ENCODE measurements at regions not wholly inside any gene's neighbourhood (a gene's known extent, or its start where the extent isn't known, plus 50 kb on each side); places are given as distances from the start of the nearest gene placed in this dataset.

- dilution Hi-C loops (cut with MboI; ENCODE audit: extremely low pct_ligation_motif_present, low sequenced_read_pairs) = no loop called here
These were observed 1349.2 kb downstream of the DSC3 start for GRCh38 chr18:29693334-29693733.

GRCh38 chr18:29681578-29681977 lies 1361.0 kb downstream of the DSC3 start:
- TF ChIP-seq EZH2 (IDR thresholded peaks at IDR 0.05; ENCODE audit: low read length) (no peak), CTCF (optimal IDR thresholded peaks at IDR 0.05 in 1 of 3, IDR thresholded peaks at IDR 0.05 in 1 of 3, conservative IDR thresholded peaks at IDR 0.05 in 1 of 3; ENCODE audit: extremely low read depth in 1 of 3, insufficient read depth in 2 of 3, low read length in 3 of 3) (no peak)
- H3K27me3 ChIP-seq (ENCODE audit: control insufficient read depth, extremely low read depth, insufficient read depth, low read length) = no peaks in the 10 kb centered on the region
- H3K36me3 ChIP-seq (ENCODE audit: control insufficient read depth in 2 of 2, extremely low read depth in 1 of 2, insufficient read depth in 2 of 2, low read length in 2 of 2) = no peaks in the 10 kb centered on the region
- H2AFZ ChIP-seq (ENCODE audit: control insufficient read depth, low read length) = no peak overlapping the region
- H3K9me1 ChIP-seq (ENCODE audit: control insufficient read depth, extremely low read depth, insufficient read depth, low read length) = no peaks in the 10 kb centered on the region
- no peaks in the 10 kb centered on the region for H3K79me2 ChIP-seq (ENCODE audit: control insufficient read depth, insufficient read depth, low read length)
- no peak overlapping the region for H3K9ac ChIP-seq (ENCODE audit: control insufficient read depth, extremely low read depth, insufficient read depth, low read length)
- H3K4me3 ChIP-seq (ENCODE audit: control insufficient read depth in 2 of 3, extremely low read depth in 1 of 3, insufficient read depth in 2 of 3, low read depth in 1 of 3, low read length in 3 of 3) = no peak overlapping the region
- dilution Hi-C loops (cut with MboI; ENCODE audit: extremely low pct_ligation_motif_present, low sequenced_read_pairs) = no loop called here
- no peak overlapping the region for H3K4me2 ChIP-seq (ENCODE audit: control insufficient read depth, extremely low read depth, insufficient read depth, low read depth, low read length)
- H4K20me1 ChIP-seq (ENCODE audit: control insufficient read depth, extremely low read depth, insufficient read depth, low read length) = no peaks in the 10 kb centered on the region
- no peaks in the 10 kb centered on the region for H3K4me1 ChIP-seq (ENCODE audit: control insufficient read depth, extremely low read depth, insufficient read depth, low read length)
- FAIRE-seq (no peak), DNase-seq (ENCODE audit: low read depth, low spot score) (no peak)
- H3K9me3 ChIP-seq (ENCODE audit: control insufficient read depth, low read depth, low read length) = no peaks in the 10 kb centered on the region
- H3K27ac ChIP-seq (ENCODE audit: control insufficient read depth, insufficient read depth, low read length) = no peak overlapping the region

More at GRCh38 chr18:29693334-29693733, 1349.2 kb downstream of the DSC3 start:
- H3K9me3 ChIP-seq (ENCODE audit: control insufficient read depth, low read depth, low read length) = no peaks in the 10 kb centered on the region
- H3K27me3 ChIP-seq (ENCODE audit: control insufficient read depth, extremely low read depth, insufficient read depth, low read length) = no peaks in the 10 kb centered on the region
- no peak overlapping the region for H3K9ac ChIP-seq (ENCODE audit: control insufficient read depth, extremely low read depth, insufficient read depth, low read length)
- no peaks in the 10 kb centered on the region for H3K36me3 ChIP-seq (ENCODE audit: control insufficient read depth in 2 of 2, extremely low read depth in 1 of 2, insufficient read depth in 2 of 2, low read length in 2 of 2)
- H3K9me1 ChIP-seq (ENCODE audit: control insufficient read depth, extremely low read depth, insufficient read depth, low read length) = no peaks in the 10 kb centered on the region
- H4K20me1 ChIP-seq (ENCODE audit: control insufficient read depth, extremely low read depth, insufficient read depth, low read length) = no peaks in the 10 kb centered on the region
- TF ChIP-seq EZH2 (IDR thresholded peaks at IDR 0.05; ENCODE audit: low read length) (no peak), CTCF (optimal IDR thresholded peaks at IDR 0.05 in 1 of 3, IDR thresholded peaks at IDR 0.05 in 1 of 3, conservative IDR thresholded peaks at IDR 0.05 in 1 of 3; ENCODE audit: extremely low read depth in 1 of 3, insufficient read depth in 2 of 3, low read length in 3 of 3) (no peak)
- H3K4me3 ChIP-seq (ENCODE audit: control insufficient read depth in 2 of 3, extremely low read depth in 1 of 3, insufficient read depth in 2 of 3, low read depth in 1 of 3, low read length in 3 of 3) = no peak overlapping the region
- no peaks in the 10 kb centered on the region for H3K4me1 ChIP-seq (ENCODE audit: control insufficient read depth, extremely low read depth, insufficient read depth, low read length)
- H3K4me2 ChIP-seq (ENCODE audit: control insufficient read depth, extremely low read depth, insufficient read depth, low read depth, low read length) = no peak overlapping the region
- DNase-seq (ENCODE audit: low read depth, low spot score) (no peak), FAIRE-seq (no peak)
- H2AFZ ChIP-seq (ENCODE audit: control insufficient read depth, low read length) = no peak overlapping the region
- H3K79me2 ChIP-seq (ENCODE audit: control insufficient read depth, insufficient read depth, low read length) = no peaks in the 10 kb centered on the region
- H3K27ac ChIP-seq (ENCODE audit: control insufficient read depth, insufficient read depth, low read length) = no peak overlapping the region

Measured in keratinocyte (primary cell).